Lower leg skin (tissue), 4 donors: ENCODE measurements at regions not wholly inside any gene's neighbourhood (a gene's known extent, or its start where the extent isn't known, plus 50 kb on each side); places are given as distances from the start of the nearest gene placed in this dataset.

ENCODE experiments used
- DNase-seq, 2 donors: peaks; one replicate each; pipeline ENCODE4 v3.0.0-alpha.2; 2019; ENCODE audit warnings: low spot score in 2 of 2
- H3K4me3 ChIP-seq: fragments of 200-600 bp; sonication (generic); 2 replicates; pipeline ENCODE4 v1.5.1; 2017; ENCODE audit warnings: mild to moderate bottlenecking, low read depth; ENCODE audit not compliant: poor library complexity, severe bottlenecking
- POLR2A ChIP-seq, 2 donors: fragments of 450-650 bp; IDR thresholded peaks; one replicate each; pipeline ENCODE4 v1.6.1; 2016 to 2017; ENCODE audit warnings: antibody characterized with exemption in 2 of 2, mild to moderate bottlenecking in 1 of 2, moderate library complexity in 1 of 2
- WGBS, 2 donors: methylation state at CpG; one replicate each; pipeline ENCODE4 v1.1.5; 2018; 5-methylcytosine and 5-hydroxymethylcytosine counted together
- intact Hi-C: fragments of 100-400 bp; cut with DNase I; formaldehyde crosslinking; loops from one replicate; pipeline ENCODE4 v1.15.0; 2023; ENCODE audit warnings: low total_unique reads
- TF ChIP-seq, protein P1 (sequence below), 3 donors: fragments of 450-650 bp; IDR thresholded peaks; one replicate each; pipeline ENCODE4 v1.5.1; 2016; ENCODE audit warnings: antibody characterized with exemption in 3 of 3, mild to moderate bottlenecking in 3 of 3, moderate library complexity in 2 of 3

DNA sequence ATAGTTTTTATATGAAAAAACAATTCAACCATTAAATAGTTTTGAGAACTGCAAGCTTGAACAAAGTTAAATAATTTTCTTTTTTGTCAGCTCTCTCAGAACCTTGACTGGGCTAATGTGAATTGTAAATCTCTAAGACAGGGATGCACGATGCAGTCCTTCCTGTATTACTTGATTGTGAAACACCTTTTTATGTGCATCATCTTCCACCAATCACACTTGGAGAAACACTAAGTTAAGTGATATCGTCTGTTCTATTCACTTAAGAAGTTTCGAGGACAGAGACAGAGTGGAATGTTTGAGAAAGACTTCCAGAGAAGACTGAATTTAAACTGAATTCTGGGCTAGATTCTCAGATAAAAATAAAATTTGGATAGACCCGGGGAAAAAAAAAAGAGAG is 238.2 kb downstream of the MREG start:
- TF ChIP-seq, protein P1, sequence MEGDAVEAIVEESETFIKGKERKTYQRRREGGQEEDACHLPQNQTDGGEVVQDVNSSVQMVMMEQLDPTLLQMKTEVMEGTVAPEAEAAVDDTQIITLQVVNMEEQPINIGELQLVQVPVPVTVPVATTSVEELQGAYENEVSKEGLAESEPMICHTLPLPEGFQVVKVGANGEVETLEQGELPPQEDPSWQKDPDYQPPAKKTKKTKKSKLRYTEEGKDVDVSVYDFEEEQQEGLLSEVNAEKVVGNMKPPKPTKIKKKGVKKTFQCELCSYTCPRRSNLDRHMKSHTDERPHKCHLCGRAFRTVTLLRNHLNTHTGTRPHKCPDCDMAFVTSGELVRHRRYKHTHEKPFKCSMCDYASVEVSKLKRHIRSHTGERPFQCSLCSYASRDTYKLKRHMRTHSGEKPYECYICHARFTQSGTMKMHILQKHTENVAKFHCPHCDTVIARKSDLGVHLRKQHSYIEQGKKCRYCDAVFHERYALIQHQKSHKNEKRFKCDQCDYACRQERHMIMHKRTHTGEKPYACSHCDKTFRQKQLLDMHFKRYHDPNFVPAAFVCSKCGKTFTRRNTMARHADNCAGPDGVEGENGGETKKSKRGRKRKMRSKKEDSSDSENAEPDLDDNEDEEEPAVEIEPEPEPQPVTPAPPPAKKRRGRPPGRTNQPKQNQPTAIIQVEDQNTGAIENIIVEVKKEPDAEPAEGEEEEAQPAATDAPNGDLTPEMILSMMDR (IDR thresholded peaks at IDR 0.05), result no peak
- TF ChIP-seq POLR2A (IDR thresholded peaks at IDR 0.05), result no peak
- DNase-seq, result no peak
- H3K4me3 ChIP-seq, result no peak overlapping the region
- intact Hi-C loops, result no loop called here
- 28 to 37% methylated on average over 4 of the region's 4 CpGs for WGBS, 2 donors

DNA sequence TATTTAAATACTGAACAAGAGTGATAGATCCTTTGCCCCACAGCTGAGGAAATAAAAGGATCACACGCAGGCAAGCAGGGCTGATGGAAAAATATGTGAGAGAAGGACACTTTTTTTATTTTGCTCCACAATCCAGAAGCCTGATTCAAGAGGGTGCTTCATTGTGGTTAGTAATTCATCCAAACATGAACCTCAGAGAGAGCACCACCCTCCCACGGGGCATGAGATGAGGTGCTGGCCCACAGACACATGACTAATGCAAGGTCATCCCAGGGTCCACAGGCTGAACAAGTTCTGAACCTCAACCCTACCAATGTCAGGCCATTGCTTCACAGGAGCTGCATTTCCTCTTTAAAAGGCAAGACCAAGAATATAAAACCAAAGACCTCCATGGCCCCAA is 239.6 kb downstream of the MREG start:
- TF ChIP-seq, protein P1 (IDR thresholded peaks at IDR 0.05), result no peak
- no peak for TF ChIP-seq POLR2A (IDR thresholded peaks at IDR 0.05)
- H3K4me3 ChIP-seq, result no peak overlapping the region
- WGBS, 2 donors, result 40 to 42% methylated on average over 2 of the region's 2 CpGs
- DNase-seq, result no peak
- intact Hi-C loops, result no loop called here

DNA sequence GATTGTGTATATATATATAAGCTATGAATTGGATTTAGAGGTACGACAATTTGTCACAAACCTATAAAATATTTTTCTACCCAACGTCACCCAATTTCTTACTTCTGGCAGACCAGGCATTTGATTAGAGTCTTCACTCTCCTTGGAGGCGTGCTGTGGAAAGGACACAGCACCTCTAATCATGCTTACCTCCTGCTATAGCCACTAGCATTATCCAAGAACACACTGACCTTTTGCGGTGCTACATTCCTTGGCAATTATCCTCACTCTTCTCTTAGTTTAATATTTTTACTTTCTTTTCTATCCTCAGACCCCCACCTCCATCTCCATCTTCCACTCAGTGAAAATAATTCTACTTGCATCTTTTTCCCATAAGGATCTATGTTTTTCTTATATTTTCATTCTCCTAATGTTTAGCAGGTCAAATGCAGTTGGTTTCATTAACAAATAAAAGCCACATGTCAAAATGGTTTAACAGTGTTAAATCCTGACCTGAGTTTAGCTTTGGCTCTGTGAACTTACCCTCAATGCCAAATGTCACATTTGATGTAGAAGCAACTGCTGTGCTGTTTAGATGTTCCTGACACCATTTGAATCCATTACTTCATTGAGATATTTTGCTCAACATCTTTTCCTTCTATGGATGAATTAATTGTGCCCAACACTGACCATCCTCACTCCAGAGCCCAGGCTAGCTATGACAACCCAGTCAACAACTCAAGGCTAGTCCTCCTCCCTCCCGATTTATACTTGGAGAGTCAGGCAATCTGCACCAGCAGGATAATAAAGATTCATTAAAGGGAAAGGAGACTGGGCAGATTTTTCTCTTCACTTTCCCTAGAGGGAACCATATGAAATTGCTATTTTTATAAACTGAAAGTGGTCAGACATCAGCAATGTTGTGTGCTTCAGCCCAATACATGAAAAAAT is 240.5 kb downstream of the MREG start:
- H3K4me3 ChIP-seq, result no peak overlapping the region
- TF ChIP-seq, protein P1 (IDR thresholded peaks at IDR 0.05), result no peak
- no peak for TF ChIP-seq POLR2A (IDR thresholded peaks at IDR 0.05)
- intact Hi-C loops, result no loop called here
- WGBS, 2 donors, result 81 to 87% methylated on average over 5 of the region's 5 CpGs
- no peak for DNase-seq

DNA sequence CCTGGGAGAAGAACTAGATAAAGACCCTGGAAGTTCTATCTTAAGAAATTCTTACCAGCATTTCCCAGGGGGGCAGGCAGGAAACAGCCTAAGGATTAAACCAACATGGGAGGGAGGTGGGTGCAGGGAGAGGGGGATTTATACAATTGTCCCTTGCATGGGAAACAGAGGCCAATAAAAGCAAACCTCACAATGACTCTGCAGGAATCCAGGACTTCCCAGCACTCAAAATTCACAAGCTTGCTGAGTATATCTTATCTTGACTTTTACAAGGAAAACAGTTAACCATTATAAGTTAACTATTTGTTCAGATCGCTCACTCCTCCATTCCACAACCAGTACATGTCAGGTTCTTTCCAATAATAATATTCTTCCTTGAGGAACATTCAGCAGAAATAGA is 241.3 kb downstream of the MREG start:
- intact Hi-C loops, result no loop called here
- 80 to 84% methylated on average over 1 of the region's 1 CpG for whole genome bisulfite sequencing, 2 donors
- DNase-seq, result no peak
- no peak overlapping the region for H3K4me3 ChIP-seq
- TF ChIP-seq POLR2A (IDR thresholded peaks at IDR 0.05), result no peak
- TF ChIP-seq, protein P1 (IDR thresholded peaks at IDR 0.05), result no peak

DNA sequence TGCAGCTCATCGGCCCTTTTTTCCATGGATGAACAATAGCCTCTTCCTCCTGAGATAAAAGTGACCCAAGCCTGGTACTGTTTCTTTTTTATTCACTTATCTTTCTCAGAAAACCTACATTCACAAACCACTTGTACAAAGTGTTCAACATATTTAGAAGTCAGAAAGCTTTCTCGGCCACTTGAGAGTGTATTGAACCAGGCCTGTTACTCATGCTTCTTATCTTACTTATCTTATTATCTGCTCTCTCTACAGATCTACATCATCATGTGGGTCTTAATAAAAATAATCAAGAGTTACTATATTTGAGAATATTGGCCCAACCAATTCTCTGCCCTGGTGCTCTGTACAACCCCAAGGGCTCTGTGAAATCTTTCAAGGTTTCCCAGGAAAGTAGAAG is 242.1 kb downstream of the MREG start:
- intact Hi-C loops, result no loop called here
- no peak for TF ChIP-seq POLR2A (IDR thresholded peaks at IDR 0.05)
- TF ChIP-seq, protein P1 (IDR thresholded peaks at IDR 0.05), result no peak
- 91 to 93% methylated on average over 2 of the region's 2 CpGs for WGBS, 2 donors

More for the DNA sequence above, 242.1 kb downstream of the MREG start:
- no peak overlapping the region for H3K4me3 ChIP-seq
- no peak for DNase-seq
